AG08396 (cell line): ENCODE measurements at regions not wholly inside any gene's neighbourhood (a gene's known extent, or its start where the extent isn't known, plus 50 kb on each side); places are given as distances from the start of the nearest gene placed in this dataset.

Source experiments
- DNase-seq: peaks from one replicate; pipeline ENCODE4 v3.0.0; 2012; ENCODE audit warnings: low spot score, mixed read lengths

DNA sequence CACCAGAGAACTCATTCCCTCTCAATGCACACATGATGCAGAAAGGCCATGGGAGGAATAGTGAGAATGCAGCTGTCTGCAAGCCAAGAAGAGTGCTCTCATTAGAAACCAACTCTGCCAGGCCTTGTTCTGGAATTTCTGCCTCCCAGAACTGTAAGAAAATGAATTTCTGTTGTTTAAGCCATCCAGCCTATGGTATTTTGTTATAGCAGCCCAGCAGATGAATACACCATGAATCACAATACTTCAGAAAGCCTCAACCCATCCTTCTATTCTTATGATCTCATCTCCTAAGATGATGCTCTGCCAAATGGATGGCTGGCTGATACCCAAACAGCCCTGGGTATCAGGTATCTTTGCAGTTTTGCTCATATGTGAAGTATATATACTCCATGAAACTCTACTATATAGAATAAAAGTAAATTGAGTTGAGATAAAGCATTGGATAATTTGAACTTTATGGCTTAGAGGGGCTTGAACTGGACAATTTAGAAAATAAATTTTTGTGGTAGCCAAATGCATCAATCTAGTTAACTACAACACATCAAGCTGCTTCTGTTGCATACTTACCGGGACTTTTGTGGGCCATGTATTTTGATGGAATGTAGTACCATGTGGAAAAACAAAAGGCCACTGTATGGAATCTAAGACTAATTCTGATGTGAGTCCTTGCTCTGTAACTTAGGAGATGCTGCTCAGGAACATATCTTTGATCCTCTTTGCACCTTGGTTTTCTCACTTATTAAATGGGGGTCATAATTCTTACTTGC is 245.9 kb downstream of the HS3ST1 start:
- no peak for DNase-seq

DNA sequence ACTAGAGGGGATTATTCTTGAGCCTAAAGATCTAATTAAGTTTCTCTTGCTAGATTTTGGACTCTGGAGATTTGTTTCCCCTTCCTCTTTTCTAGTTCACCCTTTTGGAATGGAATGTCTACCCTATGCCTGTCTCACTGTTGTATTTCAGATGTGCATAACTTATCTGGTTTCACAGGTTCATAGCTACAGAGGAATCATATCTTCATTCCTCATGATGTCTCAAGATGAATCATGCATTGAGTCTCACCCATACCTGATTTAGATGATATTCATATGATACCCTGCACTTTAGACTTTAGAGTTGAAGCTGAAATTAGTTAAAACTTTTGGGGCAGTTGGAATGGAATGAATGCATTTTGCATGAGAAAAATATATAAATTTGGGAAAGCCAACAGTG is 246.7 kb downstream of the HS3ST1 start:
- DNase-seq = no peak

DNA sequence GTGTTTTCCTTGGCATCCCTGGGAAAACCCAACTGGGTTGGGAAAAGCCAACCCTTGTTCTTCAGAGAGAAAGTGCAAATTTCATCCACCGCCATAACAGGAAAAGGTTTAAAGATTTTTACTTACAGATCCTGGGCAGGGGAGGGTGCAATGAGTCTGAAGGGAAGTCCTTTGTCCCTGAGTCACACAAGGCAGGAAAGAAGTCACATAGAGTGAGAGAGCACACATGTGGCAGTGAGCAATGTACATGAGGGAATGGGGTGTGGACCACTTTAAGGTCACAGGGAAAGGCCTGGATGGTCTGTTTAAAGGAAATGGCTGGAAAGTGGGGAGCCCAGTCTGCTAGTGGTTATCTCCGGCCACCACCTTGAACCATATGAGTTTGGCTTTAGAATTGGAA is 248.9 kb downstream of the HS3ST1 start:
- DNase-seq = no peak

DNA sequence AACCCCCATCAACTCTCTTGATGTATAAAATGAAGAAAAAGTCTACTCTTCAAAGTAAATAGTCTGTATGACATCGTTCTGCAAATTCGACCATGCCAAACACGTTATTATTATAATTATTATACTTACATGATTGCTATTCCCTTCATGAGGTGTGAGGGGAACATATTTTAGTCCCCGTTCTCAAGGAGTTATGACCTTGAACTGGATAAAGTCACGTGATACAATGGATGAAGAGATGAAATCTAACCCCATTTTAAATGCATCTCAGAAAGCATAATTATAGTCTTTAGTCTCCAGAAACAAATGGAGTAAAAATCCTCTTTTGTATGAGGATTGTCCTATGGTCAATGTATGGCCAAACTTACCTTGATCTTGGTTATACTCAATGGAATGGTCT is 250.3 kb downstream of the HS3ST1 start:
- DNase-seq = no peak

DNA sequence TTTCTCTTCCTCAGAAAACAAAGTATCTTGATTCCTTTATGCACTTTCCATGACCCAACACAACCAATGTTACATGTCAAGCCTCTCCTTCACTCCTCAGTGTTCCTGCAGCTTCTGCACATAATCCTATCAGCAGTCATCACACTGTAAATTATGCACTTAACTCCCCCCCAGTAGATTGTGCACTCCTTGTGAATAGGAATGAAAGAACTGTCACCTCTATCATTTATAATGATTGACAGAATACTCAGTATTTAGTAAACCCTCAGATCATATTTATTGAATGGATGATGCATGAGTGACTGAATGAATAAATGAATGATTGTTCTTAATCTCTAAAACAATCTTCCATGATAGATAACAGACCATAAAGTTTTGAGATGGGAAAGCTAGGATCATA is 253.3 kb downstream of the HS3ST1 start:
- no peak for DNase-seq

DNA sequence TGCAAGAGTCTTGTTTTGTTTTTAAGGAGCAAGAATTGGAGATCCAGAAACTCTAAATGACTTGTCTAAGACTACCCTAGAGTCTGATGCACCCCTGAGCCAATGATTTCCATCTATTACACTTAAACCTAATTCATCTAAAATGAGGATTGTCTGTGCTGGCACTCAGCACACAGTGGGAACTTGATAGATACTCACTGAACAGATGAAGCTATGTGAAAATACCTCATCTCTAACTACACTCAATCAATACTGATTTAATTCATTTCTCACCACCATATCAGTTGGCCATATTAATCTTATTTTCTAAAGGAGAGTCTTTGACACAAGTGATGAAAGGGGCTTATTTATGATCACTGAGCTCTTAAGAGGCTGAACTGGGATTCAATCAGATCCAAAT is 262.1 kb downstream of the HS3ST1 start:
- no peak for DNase-seq

DNA sequence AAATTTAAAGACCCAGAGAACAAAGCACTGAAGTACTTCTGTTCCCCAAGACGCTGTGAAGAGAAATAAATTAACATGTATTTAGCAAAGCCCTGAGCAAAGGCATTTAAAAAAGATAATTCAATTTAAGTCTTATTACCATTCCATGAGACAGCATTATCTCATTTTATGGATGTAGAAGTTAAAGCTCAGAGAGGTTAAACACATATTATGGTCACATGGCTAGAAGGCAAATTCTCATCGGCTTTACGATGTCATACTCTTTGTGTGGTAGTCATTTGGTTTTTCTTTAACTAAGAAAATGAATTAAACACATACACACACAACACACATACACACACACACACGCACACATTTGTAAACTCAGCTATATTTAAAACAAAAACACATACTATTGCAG is 262.7 kb downstream of the HS3ST1 start:
- no peak for DNase-seq

DNA sequence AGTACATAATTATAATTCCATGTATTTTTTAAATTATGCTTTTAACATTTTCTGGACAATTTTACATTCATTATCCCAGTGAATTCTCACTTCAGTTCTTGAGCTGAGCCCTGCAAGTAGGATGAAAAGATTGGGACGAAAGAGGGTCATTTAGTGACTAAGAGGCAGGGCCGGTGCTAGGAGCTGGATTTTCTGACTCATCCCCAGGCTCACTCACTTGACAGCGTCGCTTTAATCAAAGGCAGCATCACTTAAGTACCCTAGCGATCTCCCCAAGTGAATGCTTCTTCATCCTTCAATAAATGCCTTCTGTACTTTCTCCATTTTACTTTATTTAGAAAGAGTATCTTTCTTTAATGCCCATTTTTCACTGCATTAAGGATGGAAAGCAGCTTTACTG is 263.6 kb downstream of the HS3ST1 start:
- no peak for DNase-seq

DNA sequence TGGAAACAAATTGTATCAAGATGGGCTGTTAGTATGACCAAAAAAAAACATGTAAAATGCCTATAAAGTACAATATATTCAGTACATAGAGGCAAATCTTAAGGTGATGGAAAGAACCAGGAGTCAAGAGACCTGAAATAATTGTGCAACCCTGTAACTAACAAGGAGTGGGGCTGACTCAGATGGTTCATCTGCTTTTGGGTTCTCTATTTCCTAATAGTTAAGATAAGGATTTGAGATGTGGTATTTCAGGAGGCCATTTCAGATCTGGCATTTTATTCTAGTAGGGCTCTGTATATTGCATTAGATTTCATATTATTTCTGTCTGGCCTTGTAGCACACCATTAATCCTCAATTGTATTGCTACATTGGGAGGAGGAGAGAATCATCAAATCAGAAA is 268.4 kb downstream of the HS3ST1 start:
- DNase-seq = no peak

DNA sequence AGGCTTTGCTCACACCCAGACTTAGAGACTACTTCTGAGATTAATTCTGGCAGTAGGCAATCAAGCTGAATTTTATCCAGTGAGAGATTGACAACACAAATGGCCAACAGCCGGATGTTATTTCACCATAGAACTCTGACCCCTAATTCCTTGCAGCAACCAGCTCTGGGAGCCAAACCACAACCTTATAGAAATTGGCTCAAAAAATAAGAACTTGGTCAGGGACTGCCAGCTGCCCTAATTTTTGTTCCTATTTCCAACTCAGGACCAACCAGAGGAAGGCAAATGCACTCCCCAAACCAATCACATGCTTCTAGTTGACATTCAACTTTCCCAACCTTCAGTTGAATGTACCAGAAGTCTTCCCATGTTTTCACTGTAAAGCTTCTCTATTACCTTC is 269.7 kb downstream of the HS3ST1 start:
- no peak for DNase-seq

DNA sequence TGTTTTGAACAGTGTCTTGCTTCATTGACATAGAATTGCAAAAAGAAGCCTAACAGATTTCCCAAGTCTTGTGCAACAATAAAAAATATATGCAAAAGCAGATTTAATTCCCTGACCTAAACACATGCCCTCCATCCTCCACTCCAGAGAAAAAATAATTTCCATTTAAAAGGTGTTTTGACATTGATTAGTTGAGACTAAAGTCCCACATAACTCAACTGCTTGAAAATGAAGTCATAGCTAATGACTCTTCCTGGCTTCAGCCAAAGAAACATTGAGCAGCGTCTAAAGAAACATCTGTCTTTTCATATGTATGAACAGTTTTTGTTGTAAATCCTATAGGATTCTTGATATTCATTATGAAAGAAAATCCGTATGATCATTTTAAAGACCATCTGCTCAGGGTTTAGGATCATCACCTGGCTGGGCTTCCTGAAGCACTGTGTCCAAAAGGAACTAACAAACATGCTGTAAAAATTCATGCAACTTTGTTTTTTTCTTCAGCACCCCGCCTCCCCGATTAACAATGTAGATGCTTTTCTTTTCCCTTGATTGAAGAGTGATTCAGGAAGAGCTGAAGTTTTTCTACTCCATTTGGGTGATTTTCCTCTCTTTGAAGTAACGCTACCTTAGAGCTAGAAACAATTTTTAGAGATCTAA is 273.4 kb downstream of the HS3ST1 start:
- DNase-seq = no peak

DNA sequence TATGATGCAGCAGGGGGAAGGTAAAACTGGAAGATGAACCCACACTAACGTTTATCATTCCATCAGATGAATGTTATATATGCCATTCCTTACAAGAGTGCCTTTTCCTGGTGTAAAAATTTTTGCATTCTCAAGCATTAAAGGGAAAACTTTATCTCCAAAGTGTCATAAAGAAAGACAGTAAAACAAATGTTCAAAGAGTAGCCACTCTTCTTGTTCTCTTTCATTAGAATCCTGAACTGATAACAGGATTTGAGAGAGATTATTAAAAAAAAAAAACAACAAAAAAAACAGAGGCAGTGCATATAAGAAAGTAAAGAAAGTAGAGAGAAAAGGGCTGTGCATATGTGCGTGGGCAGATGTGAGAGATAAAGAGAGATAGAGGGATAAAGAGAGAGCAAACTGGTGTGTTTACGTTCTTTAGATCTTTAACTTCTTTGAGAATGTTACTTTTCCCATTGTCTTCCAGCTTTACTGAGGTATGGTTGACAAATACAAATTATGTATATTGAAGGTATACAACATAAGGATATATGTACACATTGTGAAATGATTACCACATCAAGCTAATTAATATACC is 275.4 kb downstream of the HS3ST1 start:
- DNase-seq = no peak

DNA sequence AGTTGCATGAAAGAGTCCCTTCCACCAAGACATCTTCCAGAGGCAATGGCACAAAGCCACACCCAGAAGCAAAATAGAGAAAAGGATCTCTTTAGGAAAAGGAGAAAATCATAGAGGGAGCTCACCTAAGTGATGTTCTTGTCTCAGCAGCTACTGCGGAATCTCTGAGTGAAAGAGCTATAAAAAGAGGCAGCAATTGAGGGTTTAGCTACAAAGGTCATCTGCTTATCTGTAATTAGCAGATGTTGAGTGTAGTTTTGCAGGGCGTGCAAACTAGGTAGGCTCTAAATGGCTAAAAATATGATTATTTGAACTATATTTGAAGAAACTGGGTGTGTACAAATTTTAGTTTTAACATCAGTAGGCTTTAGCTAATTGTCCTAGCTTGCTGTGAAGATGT is 276.0 kb downstream of the HS3ST1 start:
- DNase-seq = no peak

DNA sequence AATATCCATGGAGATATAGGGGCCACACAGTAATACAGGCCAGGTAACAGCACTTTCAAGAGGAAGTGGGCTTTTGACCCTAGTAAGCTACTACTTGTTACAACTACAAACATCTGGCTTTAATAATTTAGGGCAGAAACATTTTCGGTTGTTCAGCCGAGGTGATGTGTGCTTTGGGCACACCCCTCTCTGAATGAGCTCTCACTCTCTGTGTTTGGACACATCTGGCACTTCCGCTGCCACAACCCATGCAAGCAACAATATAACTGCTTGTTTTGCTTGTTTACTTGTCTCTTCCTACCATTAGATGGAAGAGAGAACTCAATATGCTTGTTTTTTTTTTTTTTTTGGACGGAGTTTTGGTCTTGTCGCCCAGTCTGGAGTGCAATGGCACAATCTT is 277.2 kb downstream of the HS3ST1 start:
- no peak for DNase-seq

DNA sequence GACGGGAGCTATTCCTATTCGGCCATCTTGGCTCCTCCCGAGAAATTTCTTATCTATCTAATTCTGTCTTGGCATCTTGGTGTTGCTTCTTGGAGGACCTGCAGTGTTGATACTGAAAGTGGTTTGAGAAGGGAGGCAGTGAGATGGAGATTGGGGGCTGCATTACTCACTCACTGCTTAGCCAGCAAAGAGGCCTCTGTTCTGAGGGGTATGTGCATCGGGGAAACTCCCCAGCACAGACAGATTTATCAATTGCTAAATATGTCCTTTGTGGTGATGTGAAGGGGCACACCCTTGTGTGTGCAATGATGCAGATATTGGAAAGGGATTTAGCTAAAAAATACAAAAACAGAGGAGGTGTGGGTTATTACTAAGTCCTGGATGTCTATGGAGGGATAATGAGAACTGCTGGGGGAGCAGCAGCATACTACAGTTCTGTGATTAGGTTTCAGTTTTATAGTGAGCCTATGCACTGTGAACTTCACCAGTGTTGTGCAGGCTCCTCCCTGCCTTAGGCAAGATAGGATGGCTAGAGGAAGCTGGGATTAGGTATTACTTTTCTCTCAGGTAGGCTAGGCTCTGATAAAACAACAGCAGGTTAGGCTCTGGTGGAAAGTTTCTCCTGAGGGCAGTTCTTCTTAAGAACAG is 279.0 kb downstream of the HS3ST1 start:
- DNase-seq = no peak

DNA sequence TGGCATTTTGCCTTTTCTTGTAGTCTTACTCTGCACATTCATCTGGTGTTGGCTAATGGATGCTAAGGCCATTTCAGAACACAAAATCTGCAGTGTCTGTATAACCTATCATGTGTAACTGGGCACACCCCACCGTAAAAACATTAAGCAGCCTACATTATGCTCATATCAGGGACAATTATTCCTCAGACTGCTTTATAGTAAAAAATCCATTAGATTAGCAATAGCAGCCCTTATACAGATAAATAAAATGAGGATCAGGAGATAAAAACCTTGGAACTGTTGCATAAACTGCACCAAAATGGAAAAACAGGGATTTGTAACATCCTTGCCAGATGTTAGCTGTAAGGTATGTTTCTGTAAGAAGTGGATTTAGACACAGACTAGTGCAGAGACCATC is 288.8 kb downstream of the HS3ST1 start:
- DNase-seq = no peak

DNA sequence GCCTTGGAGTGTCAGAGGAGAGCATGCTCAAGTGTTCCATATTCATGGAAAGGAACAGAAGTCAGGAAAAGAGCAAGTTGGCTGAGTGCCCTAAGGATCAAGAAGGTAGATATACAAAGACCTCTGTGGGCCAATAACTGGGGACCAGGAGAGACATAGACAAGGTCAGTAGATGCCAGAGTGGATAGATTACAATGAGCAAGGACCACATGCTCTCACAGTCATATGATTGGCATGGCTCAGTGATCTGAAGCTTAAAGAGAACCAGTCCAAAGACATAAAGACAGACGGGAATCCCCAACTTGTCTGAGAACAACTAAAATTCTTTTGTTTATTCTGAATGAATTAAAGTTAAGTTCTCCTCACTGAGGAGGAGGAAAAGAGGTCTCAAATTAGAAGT is 289.7 kb downstream of the HS3ST1 start:
- DNase-seq = no peak

DNA sequence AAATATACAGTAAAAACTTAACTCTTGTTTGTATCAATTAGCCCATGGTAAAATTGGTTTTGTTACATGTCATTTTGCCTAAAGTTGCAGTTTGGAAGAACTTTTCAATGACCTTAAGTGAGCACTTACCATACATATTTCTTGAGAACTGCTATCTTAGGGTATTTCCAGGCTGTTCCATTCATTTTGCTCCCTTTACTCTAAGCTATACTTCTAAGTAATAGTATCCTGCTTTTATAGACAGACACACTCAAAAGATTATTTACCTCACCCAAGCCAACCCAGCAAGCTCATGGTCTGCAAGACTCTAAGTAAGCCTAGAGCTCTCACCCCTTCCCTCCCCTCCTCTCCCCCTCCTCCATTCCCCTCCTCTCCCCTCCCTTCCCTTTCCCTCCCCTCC is 294.0 kb downstream of the HS3ST1 start:
- DNase-seq = no peak

DNA sequence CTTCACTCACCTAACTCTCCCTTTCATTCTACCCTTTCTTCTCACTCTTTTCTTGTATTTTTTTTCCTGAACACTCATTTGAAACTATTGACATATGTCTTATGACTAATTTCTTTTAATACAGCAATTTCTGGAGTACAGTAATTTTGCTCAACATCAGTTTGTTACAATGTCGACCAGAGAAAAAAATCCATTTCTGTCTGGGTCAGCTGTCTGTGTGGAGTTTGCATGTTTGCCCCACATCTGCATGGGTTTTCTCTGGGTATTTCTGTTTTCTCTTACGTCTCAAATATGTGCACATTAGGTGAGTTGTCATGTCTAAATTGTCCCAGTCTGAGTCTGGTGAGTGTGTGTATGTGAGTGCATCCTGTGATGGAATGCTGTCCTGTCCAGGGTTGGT is 294.8 kb downstream of the HS3ST1 start:
- no peak for DNase-seq

DNA sequence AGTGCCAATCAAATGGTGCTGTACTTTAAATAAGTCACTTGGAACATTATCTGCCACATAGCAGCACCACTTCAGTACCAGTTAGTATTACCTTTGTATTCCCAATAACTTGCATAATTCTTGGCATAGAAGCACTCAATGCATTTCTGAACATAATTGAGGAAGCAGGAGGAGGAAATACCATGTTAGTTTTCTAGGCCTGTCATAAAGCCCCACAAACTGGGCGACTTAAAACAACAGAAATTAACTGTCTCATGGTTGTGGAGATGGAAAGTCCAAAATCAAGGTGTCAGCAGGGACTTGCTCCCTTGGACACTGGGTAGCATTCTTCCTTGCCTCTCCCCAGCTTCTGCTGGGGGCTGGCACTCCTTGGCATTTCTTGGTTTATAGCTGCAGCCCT is 296.2 kb downstream of the HS3ST1 start:
- no peak for DNase-seq

DNA sequence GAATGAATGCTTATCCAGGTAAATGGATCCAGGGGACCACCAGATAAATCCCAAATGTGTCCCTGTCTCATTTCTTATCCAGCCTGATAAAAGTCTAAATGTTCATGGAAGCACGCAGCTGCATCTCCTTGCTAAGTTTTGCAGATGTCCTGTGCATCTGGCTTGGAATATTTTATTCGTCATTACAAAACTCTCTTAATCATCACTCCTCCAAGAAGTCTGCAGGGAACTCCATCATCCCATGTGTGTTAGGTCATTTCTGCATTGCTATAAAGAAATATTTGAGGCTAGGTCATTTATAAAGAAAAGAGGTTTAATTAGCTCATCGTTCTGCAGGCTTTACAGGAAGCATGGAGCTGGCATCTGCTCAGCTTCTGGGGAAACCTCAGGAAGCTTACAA is 297.2 kb downstream of the HS3ST1 start:
- no peak for DNase-seq

DNA sequence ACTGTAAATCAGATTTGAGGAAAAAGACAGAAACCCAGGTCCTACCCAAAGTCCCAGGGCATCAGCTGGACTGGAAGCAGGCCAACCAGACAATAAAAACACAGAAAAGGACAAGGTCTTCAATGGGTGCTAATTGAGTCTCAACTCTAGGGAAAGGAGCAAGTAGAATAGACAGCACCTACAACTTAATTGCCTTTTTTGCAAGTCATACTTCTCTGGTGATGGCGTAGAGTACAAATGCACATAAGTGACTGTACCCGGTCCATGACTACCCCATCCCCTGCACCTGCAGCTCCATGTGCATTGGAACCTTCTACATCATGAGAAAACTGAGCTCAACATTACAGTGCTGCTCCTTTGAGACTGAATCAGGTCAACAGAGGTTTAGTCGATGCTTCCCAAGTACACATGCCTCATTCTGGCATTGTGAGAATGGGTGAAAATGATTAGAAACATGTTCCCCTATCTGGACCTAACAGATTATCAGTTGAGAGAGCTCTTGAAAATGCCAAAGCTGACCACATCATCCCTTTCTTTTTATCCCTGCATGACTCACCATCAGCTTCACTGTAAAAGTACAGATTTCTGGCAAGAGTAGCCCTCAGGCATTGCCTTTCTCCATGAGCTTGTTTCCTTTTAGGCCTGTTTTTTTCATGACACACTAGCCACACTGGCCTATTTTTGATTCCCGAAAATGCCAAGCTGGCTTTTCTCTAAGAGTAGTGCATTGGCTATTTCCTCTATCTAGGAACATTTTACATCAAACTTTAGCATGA is 298.3 kb downstream of the HS3ST1 start:
- no peak for DNase-seq
